ENCODE measurements at regions not wholly inside any gene's neighbourhood (a gene's known extent, or its start where the extent isn't known, plus 50 kb on each side); places are given as distances from the start of the nearest gene placed in this dataset.

DNA sequence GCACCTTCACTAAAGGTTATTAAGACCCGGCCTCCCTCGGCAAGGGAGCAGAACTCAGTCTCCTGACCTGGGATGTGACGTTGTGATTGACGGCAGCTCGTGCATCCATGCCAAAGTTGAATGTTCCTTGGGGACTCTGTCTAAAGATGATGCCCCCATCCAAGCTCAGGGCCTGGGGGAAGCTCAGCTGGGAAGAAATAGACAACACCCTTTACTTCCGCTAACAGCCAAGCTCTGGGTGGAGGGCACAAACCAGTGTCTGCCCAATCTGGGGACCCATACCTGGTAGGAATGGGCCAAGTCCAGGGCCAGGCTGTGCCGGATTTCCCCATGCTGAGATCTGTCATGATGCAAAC is 95.4 kb downstream of the RMI2 start:
- no peak for DNase-seq (ENCODE audit: low read depth in 2 of 2, low spot score in 1 of 2)

DNA sequence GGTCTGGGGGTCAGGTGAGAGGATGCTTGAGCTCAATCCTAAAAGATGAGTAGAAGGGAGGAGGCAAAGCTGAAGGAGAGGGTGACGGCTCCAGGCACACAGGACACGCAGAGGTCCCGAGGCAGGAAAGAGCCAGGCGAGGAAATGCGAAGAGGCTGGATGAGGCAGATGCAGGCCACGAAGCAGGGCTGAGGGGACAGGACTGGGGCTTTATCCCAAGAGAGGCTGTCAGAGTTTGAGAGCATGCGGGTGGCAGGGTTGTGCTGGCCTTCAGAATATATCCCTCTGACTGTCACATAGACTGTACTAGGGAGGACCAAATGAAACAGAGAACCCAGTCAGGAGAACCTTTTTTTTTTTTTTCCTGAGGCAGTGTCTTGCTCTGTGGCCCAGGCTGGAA is 100.2 kb downstream of the RMI2 start:
- DNase-seq (ENCODE audit: low read depth in 2 of 2, low spot score in 1 of 2), result no peak

DNA sequence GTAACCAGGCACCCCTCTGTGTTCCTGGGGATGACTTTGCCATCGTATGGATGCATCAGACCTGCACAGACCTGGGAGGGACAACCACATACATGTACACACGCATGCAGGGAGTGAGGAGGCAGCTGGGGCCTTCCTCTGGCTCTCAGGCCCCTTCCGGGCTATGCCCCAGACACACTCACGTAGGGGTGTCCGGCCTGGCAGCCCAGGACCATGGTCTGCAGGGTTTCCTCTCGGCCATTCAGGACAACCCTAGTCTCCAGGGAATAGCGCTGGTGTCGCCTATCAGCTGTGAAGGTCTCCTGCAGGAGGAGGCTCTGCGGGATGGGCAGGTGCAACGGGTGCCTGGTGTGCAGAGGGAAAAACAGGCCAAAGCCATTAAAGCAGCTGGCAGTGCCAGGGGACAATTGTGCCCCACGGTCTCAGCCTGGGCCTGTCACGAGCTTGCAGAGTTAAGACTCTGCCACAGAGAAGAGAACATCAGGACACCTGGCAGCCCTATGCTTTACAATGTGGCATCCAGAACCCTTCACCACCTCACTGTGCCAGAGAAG is 101.4 kb downstream of the RMI2 start:
- no peak for DNase-seq (ENCODE audit: low read depth in 2 of 2, low spot score in 1 of 2)

DNA sequence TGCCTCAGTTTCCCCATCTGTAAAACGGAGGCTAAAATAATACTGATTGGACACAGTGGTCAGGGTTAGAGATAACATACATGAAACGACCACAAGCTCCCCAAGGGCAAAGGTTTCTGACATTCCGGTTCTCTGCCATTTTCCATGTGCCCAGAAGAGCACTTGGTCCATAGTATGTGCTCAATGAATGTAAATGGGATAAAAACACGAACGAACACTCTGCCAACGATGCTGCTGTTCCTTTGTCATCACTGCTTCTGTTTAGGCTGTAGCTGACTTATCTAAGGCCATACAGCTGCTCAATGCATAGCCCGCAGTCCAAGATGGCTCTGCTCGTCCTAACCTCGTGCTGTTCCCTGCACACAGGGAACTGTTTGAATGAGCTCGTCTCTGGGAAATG is 102.0 kb downstream of the RMI2 start:
- no peak for DNase-seq (ENCODE audit: low read depth in 2 of 2, low spot score in 1 of 2)

DNA sequence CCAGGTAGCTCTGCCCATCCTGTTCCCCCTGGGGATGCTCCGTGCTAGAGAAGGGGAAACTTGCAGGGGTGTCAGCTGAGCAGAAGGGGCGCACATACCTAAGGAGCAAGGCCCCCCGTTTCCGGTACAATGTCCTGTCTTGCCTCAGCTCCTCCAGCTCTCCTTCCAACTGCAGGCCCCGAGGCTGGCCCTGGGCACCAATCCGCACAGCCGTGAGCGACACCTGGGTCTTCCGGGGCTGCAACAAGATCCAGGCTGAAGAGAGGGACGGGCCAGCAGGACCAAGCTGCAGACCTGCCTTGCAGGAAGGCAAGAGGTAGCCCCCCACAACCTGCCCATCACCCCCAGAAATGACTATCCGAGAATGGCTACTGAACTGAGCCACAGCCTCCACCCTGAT is 102.6 kb downstream of the RMI2 start:
- DNase-seq (ENCODE audit: low read depth in 2 of 2, low spot score in 1 of 2), result no peak

DNA sequence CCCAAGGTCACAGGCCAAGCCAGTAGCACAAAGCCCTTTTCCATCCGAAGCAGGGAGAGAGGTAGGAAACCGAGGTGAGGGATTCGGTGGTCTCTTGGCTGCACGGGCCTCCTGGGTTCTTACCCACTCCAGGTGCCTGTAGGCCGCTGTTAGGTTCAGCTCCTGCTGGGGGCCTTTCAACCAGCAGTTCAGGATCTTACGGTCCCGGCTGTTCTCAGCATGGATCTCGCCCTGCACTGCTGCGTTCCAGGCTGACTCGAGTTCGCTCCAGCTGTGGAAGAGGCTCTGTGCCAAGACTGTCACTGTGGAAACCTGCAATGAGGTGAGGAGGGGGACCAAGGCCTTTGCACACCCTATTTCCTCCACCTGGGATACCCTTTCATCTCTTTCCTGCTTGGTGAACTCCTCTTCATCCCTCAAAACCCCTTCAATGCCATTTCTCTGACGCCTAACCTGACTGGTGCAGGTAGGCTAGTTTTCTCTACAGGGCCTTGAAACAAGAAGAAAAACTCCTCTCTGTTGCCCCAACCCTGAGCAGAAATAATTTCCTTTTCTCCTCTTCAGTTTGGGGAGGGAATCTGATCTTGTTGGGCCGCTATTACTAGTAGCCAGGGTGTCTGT is 103.6 kb downstream of the RMI2 start:
- no peak for DNase-seq (ENCODE audit: low read depth in 2 of 2, low spot score in 1 of 2)

DNA sequence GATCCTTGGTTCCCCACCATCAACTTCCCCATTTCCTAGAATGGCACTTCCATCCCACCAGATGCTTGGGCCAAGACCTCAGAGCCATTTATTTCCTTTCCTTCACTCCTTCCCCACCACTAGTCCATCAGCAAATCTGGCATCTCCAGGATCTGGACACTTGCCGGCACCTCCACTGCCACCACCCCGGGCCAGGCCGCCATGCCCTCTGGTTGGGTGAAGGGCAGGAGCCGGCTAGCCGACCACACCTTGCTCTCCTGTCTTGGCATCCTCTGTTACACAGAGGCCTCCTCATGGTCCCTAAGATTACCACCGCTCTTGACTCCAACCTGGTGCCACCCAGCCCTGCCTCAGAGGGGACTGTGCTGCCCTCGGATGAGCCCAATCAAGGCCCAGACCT is 104.5 kb downstream of the RMI2 start:
- DNase-seq (ENCODE audit: low read depth in 2 of 2, low spot score in 1 of 2), result no peak

DNA sequence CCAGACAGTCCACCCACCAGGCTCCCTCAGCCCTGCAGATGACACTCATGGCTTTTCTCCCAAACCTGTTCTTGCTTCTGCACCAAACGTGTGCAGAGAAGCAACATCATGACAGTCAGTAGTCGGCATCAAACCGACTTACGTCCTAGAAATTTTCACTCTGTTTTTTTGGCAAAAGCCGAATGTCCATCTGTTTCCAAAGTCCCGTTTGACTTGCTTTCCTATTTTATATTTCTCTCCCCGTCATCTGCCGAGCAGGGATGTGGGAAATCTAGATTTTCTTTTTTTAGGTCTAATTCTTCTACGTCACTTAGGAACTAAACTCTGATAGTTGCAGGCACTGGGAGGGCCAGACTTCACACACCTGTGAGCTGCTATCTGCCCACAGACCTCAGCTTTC is 104.9 kb downstream of the RMI2 start:
- no peak for DNase-seq (ENCODE audit: low read depth in 2 of 2, low spot score in 1 of 2)

DNA sequence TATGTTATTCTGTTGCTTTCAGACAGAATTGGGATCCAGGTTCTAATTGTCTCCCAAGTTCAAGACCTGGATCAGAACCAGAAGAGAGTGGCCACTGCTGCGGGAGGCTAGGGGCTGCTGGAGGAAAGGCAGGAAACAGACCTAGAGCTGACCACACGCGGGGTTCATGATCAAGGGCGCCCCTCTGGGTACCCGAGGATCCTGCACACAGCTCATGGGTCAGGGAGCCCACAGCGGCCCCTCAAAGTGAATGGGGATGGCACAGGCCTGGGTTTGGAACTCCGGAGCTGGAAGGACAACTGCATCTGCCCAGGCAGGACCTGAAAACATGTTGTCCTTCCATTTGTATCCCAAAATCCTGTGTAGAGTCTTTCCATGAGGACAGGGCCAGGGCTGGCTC is 107.0 kb downstream of the RMI2 start:
- DNase-seq (ENCODE audit: low read depth in 2 of 2, low spot score in 1 of 2), result no peak

DNA sequence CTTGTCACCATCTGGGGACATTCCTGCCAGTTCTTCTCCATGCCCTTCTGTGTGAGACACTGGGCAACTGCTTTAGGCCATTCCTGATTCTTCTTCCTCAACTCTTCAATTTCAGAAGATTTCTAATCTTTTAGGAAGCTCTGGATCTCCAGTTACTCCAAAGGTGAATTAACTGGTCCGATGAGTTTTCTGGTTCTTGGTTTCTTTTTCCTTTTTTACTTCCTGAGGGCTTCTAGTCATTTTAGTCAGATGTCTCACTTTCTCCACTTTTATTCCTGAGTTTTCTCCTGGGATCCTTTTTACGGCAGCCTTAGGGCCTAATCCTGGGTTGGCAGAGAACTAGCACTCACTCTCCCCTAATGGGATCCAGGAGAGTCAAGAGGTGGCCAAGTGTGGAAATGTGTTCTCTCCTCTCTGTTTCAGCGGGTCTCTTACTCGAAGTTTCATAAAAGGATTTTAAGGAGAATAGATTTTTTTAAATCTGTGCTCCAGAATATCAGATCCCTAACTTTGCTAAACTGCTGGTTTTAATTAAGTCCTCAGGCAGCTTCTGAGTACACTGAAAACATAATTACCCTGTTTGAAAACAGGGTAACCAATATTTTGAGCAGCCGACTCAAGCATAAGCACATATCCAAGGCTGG is 107.6 kb downstream of the RMI2 start:
- DNase-seq (ENCODE audit: low read depth in 2 of 2, low spot score in 1 of 2), result no peak

DNA sequence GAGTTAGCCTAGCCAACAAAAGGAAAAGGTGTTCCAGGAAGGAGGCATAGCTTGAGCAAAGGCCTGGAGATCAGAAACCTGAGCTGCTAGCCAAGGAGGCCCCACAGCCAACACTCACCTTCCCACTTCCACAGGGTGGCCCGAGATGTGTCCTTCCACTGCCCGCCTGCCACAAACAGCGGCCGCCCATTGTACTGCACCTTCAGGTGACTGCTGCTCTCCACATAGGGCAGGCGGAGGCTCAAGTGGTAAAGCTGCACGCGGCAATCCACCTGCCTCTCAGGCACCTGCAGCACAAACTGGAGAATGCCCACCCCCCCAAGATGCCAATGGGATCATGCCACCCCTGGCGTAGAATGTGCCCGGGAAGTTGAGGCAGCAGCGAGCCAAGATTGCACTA is 111.5 kb downstream of the RMI2 start:
- DNase-seq (ENCODE audit: low read depth in 2 of 2, low spot score in 1 of 2), result no peak

DNA sequence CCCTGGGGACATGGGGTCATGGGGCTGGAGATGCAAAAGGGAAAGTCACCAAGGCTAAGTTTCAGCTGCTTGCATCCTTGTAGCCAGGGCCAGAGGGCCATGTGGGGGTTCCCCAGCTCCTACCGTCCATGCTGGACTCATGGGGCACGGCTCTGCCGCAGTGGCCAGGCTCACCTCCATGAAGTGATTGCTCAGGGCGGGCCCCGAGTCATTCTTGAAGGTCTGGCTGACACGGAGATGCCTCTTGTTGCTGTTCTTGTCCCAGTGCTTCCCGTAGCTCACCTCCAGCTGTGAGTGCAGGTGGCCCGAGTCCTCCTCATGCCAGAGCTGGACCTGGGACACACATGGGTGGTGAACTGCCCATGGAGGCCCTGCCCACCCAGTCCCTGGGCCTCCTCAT is 114.5 kb downstream of the RMI2 start:
- DNase-seq (ENCODE audit: low read depth in 2 of 2, low spot score in 1 of 2), result no peak

DNA sequence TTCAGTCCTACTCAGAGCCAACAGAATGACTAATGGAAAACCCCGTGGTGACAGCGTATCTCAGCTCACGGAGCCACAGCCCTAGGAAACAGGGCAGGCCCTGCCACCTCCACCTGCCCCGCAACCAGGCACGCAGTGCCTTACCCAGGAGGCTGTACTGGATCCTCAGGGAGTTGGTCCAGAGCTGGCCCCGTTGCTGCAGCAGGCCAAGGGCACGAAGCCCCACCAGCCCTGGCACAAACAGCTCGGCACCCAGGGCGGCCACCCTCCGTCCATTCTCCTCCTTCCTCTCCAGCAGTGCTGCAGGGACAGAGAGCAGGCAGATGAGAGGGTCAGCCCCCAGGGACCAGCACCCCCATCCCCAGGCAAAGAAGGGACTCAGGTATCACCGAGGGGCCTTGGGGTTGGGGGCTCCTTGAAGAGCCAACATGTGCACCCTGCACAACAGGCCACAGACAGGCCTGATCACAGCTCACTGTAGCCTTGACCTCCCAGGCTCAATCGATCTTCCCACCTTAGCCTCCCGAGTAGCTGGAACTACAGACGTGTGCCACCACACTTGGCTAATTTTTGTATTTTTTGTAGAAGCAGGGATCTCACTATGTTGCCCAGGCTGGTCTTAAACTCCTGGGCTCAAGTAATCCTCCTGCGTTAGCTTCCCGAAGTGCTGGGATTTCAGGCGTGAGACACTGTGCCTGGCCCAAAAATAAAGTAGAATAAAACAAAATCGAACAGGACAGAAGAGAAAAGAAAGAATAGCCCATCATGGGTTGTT is 115.7 kb downstream of the RMI2 start:
- no peak for DNase-seq (ENCODE audit: low read depth in 2 of 2, low spot score in 1 of 2)

DNA sequence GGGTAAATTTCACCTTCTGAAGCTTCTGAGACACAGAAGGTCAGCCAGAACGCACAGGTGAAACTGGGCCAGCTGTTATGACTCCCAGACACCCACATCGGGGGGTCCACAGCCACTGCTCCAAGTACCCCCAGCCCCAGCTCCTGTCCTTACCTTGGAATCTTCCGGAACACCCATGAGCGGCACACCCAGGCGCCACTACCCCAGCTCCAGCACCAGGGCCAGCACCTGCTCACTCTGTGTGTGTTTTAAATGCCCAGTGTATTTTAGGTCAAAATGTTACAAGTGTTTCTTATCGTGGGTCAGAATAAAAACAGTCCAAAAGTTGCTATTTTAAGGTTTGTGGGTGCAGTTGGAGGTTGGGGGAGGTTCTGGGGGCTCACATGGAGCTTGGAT is 116.3 kb downstream of the RMI2 start:
- no peak for DNase-seq (ENCODE audit: low read depth in 2 of 2, low spot score in 1 of 2)

DNA sequence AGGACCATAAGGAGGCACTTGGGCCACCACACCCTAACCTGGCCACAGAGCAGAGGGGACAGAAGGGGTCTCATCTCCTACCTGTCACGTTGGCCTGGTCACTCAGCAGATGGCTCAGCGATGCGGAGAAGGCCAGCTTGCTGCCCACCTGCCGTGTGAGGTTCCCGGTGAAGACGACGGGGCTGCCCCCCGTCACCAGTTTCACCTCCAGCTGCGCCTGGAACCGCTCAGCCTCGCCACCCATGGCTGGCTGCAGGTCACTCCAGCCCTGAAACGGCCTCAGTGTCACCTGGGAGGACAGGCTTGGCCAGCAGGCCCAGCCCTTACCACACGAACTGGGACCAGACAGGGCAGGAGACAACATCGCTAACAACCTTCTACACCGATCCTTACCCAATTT is 116.8 kb downstream of the RMI2 start:
- DNase-seq (ENCODE audit: low read depth in 2 of 2, low spot score in 1 of 2), result no peak

DNA sequence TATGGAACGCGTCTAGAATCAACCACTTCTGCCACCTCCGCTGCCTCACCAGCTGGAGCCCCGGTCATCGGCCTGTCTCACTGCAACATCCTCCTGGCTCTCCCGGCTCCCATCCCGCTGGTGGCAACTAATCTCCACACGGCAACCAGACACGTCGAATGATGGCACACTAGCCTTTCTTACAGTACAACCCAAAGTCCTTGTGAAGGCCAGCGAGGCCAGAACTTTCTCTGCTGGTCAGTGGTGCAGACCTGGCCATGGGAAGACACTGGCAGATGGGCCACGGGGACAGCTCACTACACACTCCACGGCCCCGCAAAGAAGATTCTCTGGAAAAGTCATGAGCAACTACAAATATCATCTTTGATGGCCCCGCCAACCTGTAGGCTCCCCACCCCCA is 117.6 kb downstream of the RMI2 start:
- DNase-seq (ENCODE audit: low read depth in 2 of 2, low spot score in 1 of 2), result no peak

DNA sequence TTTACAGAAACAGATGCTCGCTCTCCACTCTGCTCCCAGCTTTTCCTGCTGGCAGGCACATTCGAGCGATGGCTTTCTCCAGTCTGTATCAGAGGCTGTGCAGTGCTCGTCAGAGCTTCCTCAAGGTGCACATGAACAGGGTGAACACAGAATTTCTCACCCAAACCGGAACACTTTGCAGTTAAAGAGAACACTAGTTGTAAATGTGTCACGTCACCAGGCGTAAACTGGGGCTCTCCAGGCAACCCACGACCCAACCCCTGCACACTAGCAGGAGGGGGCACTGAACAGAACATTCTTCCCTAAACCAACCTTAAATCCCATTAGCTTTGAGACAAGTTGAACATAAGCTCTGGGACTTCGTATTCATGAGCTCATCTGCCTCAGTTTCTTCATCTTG is 119.0 kb downstream of the RMI2 start:
- no peak for DNase-seq (ENCODE audit: low read depth in 2 of 2, low spot score in 1 of 2)

DNA sequence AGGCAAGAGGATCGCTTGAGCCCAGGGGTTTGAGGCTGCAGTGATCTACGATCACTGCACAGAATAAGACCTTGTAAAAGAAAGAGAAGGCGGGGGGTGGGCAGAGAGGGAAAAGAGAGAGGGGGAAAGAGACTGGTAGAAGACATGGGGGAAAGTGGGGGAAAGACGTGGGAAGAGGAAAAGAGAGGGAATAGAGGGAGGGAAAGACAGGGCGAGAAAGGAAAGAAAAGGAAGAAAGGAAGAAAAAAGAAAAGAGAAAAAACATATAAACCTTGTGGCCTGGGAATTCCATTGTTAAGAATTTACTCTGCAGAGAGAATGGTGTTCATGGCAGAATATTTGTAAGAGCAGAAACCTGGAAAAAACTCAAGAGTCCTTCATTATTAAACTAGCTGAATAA is 120.4 kb downstream of the RMI2 start:
- DNase-seq (ENCODE audit: low read depth in 2 of 2, low spot score in 1 of 2), result no peak

DNA sequence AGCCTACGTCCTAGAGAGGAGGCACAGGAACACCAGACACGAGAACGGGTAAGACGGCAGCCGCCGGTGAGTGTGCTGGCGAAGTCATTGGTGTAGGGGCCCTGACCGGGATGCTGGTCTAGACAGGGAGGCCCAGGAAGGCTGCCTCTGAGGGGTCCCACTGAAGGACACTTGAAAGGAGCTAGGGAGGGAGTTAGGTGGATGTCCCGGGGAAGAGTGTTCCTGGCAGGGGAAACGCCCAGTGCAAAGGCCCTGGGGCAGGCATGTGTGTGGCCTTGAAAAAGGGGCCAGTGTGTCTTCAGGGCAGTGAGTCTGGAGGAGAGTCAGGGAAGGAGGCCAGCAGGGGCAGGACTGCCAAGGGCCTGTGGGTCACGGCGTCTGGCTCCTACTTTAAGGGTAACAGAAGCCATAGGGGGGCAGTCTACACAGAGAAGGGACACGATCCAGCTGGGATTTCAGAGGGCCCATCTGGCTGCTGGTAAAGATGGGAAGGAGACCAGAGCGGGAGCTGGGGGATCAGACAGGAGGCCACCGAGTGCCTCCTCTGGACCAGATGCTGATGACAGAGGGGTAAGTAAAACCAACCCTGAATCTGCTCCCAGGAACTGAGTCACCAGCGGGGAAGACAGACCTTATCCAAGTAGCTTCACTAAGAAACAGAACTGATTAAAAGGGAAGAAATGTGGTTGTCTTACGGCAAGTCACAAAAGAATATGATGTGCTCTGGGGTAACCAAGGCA is 115.9 kb downstream of the LITAF start:
- DNase-seq (ENCODE audit: low read depth in 2 of 2, low spot score in 1 of 2), result no peak

DNA sequence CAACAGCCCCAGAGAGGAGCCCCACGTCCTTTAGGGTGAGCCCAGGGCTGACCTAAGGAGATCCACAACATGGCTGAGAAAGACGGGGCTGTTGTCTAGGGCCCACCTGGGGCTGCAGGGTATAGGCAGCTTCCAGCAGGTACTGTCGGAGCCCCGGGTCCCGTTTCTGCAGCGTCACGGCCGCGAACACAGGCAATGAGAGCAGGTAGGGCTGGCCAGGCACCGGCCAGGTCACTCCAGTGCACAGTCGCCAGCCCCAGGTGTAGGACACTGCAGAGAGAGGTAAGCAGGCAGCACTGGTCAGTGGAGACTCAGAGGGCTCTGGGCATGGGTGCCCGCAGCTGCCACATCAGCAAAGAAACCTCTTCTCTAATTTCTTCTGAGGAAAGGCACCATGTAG is 115.2 kb downstream of the LITAF start:
- DNase-seq (ENCODE audit: low read depth in 2 of 2, low spot score in 1 of 2), result no peak

DNA sequence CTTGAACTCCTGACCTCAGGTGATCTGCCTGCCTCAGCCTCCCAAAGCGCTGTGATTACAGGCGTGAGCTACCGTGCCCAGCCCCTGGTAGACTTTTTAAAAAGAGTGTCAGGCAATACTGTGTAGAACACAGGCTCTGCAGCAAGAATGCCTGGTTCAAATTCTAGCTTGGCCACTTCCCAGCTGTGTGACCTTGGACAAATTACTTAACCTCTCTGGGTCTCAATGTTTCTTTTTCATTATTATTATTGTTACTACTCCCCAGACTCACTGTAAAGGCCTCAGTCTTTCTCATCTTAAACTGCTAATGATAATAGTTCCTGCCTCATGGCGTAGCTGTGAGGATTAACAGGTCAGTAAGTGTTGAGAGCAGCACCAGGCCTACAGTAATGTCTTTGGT is 114.3 kb downstream of the LITAF start:
- DNase-seq (ENCODE audit: low read depth in 2 of 2, low spot score in 1 of 2), result no peak

DNA sequence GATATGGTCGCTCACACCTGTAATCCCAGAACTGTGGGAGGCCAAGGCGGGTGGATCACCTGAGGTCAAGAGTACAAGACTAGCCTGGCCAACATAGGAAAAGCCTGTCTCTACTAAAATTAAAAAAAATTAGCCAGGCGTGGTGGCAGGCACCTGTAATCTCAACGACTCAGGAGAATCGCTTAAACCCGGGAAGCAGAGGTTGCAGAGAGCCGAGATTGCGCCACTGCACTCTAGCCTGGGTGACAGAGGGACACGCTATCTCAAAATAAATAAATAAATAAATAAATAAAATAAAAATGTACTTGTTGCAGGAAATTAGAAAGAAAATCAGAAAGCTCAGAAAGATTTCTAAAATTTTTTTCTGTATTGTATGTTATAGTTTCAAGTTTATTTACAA is 113.9 kb downstream of the LITAF start:
- no peak for DNase-seq (ENCODE audit: low read depth in 2 of 2, low spot score in 1 of 2)
